ENCODE measurements at regions not wholly inside any gene's neighbourhood (a gene's known extent, or its start where the extent isn't known, plus 50 kb on each side); places are given as distances from the start of the nearest gene placed in this dataset.
"Not testable (repeated sequence)": the region's sequence is repeated elsewhere in the genome, so short reads cannot be mapped to it uniquely, and the experiment has no call there.

DNA sequence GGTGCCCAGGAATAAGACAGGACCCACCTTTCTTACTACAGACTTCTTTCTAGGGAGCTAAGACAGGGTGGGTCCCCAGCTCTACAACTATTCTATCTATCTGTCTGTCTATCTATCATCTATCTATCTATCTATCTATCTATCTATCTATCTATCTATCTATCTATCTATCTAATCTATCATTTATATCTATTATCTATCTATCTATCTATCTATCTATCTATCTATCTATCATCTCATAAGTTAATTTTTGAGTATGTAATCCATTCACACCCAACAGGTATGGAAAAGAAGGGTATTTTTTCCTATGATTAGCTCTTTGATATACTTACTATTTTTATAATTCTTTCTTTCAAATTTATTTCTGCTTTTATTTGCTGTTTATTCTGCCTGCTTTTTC is 55.9 kb downstream of the BAMBI start:
- no peak for DNase-seq

DNA sequence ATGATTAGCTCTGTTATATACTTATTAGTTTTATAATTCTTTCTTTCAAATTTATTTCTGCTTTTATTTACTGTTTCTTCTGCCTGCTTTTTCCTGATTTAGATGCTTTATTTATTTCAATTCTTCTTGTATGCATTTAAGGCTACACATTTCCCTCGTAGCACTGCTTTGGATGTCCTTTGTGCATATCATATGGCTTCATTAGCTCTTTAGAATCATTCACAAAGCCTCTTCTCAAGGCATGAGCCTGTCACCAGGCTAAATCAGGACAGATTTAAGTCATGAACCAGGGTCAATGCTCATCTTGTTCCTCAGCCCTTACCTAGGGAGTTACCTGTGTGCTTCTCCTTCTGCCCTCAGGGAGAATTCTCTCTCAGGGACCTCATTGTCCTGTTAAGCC is 56.3 kb downstream of the BAMBI start:
- no peak for DNase-seq

DNA sequence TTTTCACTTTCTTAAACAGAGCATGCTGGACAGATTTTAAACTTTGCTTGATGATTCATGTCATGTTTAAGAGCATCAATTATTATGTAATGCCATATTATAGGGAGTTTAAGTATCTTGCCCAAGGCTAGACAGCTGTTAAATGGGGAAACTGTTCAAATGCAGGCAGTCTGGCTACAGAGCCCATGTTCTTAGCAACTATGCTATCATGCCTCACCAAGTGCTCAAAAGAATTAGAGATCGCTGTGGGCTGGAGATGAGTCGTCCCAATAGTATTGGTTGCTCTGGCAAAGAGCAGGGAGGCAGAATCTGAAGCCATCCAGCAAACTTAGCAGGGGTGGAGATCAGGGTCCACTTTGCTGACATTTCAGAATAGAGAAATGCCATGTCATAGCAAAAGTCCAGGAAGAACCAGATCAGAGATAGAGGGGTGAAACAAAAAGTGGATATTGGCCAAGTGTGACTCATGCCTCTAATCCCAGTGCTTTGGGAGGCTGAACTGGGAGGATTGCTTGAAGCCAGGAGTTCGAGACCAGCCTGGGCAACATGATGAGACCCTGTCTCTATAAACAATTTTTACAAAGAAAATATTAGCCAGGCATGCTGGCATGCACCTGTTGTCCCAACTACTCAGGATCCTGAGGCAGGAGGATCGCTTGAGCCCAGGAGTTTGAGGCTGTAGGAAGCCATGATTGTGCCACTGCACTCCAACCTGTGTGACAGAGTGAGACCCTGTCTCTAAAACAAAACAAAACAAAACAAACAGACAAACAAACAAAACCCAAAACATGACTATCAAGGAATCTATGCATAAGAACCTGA is 57.8 kb downstream of the BAMBI start:
- no peak for DNase-seq

DNA sequence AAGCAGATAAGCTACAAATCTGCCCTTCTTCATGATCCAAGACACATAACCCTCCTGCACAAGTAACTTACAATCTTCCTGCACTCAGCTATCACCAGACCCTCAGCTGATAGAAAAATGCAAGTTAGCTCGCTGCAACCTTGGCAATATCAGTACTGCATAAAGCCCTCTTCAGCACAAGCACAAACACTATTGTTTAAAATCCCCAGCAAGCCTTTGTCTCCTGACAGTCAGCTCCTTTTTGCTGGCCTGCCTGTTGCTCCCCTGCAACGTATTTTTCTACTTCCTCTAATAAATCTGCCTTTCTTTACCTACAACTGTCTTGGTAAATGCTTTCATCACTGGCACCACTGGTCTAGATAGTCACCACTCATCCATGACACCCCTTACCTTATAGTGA is 59.8 kb downstream of the BAMBI start:
- DNase-seq: no peak

DNA sequence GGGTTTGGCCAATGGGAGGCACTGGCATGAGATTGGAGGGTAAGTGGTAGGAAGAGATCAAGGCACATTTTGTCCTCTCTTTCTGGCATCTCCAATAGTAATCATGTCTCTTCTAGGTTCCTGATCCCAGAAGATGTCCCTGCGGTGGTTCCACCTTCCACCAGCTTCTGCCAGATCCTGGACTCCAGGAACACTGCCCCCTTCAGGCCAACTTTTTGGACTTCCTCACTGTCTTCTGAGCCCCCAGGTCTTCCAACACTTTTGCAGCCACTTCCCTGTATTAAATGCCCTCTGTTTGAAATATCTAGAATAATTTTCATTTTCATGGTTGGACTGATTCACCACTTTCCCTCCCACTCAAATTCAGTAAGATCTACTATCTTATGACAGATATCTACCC is 60.9 kb downstream of the BAMBI start:
- no peak for DNase-seq

DNA sequence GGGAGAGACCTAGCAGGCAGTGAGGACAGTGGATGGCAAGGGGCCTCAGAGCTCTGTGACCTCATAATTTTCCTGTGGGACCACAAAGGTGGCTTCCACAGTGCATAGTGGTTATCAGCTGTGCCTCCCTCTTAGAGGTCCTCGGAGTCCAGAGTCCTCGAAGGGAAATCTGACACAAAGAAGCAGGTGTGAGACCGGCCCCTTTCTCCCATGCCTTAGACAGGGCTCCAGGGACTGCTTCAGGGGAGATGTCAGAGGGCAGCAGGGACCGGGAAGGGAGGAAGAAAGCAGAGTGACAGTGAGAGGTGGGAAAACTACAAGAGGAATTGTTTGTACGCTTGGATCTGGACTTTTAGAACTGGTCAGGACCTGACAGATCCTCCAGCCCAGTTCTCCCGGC is 66.3 kb downstream of the BAMBI start:
- no peak for DNase-seq

DNA sequence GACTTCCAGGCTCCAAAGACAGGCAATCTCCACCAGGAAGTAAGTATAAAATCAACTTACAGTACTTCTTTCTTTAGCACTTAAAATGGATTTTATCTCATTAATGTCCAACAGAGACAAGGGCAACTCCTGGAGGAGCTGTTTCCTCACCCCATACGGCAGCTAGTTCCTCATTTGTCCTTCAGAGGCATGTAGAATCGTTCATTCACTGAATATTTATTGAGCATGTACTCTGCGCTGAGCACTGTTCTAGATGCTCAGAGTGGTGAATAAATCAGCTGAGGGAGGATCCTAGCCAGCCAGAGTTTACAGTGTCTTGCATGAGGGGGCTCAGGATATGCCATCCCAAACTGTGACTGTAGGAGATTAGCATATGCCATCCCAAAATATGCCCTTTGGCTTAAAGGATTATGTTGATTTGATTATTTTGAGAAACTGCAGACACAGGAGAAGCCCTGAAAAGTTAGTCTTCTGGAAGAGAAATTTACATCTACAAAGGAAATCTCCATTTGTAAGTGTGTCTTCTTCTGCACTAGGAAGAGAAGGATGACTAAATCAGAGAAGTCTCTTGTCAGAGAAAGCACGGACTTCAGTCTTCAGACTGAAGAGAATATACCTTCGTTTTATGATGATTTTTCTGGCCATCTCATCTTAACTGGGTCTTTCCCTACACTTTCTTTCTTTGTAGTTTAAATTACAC is 66.9 kb downstream of the BAMBI start:
- DNase-seq: no peak

DNA sequence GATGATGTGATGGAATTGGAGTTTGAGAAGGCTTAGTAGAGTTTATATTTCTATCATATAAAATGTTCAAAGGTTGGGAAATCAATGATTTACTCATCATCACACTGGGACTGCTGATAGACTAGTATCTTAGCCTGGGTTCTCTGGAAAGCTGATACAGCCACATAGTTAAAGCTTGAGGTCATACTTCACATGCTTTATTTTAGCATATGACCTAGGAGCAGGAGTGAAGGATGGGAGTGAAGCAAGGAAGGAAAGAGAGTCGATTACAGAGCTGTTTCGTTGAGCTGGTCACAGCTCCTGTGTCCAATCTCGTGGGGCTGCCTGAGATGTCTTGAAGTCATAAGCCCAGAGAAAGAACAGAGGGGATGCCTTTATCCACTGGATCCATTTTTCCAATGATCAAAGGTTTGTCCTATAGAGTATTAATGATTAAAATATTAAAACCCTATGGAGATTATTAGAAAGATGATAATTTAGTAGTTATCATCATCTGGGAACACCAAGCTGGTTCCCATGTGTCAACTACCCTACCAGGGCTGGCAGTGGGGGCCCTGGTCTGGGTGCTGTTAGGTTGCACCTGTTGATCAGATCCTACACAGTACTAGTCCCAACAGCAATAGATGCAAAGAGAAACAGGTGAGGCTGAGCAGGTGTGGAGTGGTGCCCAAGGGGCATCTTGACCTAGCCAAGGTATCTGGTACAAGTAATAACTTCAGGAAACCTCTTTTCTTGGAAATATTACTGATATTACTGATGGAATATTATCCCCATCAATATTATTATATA is 77.8 kb downstream of the BAMBI start:
- DNase-seq: no peak

DNA sequence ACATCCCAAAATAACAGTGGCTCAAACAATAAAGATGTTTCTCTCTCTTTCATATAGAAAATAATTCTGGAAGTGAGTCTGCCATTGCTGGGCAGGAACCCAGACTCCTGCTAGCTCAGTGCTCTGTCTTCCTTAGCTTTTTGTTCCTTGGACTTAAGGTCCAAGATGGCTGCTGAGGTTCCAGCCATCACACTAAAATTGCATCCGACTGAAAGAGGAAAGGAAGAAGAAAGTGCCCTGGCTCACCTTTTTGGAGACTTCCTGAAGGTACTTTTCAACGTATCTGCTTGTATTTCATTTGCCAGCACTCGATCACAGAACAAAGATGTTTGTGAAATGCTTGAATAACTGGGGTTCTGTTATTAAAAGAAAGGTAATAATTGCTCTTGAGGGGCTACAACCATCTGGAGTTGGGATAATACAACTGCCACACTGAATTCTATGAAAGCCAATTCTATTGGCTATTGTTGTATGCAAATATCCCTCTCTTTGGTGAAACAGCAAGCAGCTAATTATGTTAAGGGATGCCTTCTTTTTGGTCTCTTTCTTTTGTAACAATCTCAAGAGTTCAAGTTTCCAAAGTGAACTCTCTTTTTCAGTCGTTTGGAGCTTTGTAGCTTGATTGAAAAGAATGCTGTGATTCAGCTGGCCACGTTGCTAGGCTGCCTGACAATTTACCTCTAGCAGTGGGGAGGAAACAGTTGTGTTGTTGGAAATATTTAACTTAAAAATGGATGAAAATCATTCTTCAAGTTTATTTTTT is 83.9 kb downstream of the BAMBI start:
- no peak for DNase-seq

DNA sequence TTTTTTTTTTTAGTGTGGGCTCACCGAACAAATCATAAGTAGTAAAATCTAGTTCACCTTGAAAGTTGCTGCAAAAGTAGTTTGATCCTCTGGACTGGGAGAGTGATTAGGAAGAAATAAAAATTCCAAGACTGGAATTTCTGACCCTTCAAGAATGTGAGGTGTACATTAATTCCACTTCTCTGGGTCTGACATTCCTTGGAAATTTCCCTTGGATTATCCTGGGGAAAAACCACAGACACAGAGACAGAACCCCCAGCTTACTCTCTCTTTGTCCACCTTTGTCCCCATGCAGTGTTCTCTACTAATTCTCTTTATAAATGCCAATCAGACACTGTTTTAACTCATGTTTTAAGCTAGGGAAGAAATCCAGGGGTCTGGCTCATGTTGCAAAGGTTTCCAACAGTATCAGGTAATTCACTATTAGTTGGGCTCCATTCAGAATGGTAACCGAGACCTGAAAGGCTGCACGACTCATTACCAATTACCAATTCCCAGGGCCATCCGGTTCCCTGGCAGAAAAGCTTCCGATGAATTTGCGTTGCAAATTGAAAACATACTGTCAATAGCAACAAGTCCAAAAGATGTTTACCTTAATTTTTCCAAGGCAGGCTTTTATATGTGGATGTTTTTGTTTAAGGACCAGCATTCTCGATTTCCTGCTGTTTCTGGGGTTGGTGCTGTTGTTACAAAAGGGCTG is 86.3 kb downstream of the BAMBI start:
- no peak for DNase-seq

DNA sequence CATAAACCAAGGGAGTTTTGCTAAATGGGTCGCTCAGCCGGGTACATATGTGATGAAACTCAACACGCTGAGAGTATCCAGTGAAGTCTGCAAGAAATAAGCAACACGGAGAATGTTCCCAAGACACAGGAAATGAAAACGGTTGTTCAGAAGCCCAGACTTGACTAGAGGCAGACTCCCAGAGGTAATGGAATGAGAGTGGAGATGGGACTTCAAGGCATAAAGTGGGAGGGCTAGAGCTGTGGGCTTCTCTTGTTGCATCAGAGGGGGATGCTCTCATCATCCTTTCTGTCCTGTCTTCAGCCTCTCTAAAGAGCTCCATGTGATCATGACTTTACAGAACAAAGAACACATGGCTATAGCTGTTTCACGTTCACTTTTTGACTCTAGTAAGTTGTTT is 88.3 kb downstream of the BAMBI start:
- no peak for DNase-seq

DNA sequence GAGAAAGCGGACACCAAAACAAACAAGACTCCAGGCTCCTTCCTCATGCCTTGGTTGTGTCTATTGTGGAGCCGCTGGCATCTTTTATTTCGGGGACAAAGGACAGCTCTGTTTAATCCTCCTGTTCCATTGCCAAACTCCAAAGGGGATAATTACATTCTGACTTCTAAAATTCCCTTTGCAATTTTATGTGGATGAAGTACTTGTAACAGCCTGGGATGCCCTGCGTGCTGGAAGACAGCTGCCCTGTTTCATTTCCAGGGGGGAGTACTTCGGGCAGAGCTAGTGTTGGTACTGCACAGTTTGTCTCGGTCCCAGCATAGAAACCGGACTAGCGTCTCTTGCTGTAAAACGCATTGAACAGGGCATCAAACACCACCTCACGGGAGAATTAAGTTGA is 90.9 kb downstream of the BAMBI start:
- no peak for DNase-seq

DNA sequence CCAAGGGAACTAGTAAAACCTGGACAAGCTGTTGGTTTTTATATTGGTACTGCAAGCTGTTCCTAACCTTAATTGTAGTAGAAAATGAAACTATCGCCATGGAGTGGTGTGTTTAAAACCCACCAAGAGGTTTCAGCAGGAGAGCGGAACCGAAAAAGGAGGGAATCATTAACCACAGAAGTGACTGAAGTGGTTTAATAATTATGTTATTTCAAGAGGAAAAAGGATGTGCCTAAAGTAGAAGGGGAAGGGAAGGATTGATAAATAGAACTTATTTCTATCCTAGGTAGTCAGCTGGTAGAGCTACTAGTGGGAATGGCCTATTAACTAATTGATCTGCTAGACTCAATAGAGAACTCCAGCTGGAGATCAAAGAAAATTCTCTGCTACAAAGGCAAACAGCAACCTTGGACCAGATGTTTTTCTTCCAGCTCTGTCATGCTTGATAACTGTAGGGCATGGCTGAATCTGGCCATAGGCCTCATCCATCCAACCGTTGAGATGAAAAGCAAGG is 91.8 kb downstream of the BAMBI start:
- DNase-seq: no peak

DNA sequence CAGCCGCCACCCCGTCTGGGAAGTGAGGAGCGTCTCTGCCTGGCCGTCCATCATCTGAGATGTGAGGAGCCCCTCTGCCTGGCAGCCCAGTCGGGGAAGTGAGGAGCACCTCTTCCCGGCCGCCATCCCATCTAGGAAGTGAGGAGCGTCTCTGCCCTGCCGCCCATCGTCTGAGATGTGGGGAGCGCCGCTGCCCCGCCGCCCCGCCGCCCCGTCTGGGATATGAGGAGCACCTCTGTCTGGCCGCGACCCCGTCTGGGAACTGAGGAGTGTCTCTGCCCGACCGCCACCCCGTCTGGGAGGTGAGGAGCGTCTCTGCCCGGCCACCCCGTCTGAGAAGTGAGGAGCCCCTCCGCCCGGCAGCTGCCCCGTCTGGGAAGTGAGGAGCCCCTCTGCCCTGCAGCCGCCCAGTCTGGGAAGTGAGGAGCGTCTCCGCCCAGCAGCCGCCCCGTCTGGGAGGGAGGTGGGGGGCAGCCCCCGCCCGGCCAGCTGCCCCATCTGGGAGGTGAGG is 94.3 kb downstream of the BAMBI start:
- not testable (repeated sequence) for DNase-seq

DNA sequence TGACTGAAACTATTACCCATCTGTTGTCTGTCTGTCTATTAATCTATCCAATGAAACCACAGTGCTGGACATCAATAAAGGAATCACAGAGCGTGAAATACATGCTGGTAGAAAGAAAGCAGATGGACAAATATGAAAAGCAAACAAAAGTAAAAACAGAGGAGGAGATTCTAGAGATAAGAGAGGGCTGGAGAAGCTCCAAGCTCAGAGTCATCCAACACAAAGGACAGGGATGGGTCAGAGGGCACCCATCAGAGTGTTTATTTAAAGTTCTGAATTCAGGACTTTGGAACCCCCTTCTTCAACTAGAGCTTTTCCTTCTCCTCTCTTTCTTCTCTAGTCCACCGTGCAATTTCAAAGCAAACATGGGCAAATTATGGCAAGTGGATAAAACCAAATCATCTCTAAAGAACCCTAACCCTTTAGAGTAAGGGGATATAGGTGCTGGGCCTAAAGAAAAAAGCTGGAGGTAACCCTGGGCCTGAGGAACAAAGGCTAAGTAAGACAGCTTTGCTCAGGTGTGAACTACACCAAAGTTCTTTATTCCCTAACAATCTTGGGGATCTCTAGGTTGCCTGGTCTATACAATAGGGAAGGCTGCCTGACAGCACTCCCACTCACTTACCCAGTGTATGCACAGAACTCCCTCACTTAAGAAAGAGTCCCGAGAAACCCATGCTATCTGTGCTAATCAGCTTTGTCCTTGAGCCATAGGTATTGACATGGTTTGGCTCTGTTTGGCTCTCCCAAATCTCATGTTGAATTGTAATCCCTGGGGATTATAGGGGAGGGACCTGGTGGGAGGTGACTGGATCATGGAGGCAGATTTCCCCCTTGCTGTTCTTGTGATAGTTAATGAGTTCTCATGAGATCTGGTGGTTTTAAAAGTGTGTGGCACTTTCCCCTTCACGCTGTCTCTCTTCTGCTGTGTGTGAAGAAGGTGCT is 97.0 kb downstream of the BAMBI start:
- no peak for DNase-seq

DNA sequence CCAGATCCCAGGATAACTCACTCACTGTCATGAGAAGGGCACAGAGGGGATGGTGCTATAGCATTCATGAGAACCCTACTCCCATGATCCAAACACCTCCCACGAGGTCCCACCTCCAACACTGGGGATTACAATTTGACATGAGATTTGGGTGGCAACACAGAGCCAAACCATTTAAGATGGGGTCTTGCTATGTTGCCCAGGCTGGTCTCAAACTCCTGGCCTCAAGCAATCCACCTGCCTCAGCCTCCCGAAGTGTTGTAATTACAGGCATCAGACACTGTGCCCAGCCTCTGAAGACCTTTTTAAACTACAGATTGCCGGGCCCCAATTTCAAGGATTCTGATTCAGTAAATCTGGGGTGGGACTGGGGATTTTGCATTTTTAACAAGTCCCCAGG is 98.5 kb downstream of the BAMBI start:
- no peak for DNase-seq

DNA sequence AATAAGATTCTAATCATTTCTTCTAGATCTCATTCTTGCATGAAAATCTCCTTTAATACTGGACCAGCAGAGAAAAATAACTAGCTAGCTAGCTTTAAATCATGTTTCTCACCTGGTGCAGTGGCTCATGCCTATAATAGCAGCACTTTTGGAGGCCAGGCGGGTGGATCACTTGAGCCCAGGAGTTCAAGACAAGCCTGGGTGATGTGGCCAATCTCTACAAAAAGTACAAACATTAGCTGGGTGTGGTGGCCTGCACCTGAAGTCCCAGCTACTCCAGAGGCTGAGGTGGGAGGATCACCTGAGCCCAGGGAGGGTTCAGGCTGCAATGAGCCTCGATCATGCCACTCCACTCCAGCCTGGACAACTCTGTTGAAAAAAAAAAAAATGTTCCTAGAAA is 99.2 kb downstream of the BAMBI start:
- no peak for DNase-seq

DNA sequence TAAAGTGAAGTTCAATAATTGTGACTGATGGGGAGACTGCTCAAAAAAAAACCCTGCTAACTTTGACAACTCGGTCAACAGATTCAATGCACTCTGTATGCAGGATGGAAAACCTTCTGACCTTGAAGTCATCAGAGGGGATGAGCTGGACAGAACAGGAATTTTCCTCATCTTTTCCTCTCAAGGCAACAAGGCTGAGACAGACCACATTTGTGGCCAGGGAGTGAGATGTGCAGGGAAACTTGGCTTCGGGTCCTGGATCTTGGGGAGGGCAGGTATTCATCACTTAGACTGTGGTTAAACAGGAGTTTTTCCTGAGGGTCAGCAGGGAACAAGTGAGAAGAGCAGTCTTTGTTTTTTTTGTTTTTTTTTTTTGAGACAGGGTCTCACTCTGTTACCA is 100.6 kb downstream of the BAMBI start:
- no peak for DNase-seq

DNA sequence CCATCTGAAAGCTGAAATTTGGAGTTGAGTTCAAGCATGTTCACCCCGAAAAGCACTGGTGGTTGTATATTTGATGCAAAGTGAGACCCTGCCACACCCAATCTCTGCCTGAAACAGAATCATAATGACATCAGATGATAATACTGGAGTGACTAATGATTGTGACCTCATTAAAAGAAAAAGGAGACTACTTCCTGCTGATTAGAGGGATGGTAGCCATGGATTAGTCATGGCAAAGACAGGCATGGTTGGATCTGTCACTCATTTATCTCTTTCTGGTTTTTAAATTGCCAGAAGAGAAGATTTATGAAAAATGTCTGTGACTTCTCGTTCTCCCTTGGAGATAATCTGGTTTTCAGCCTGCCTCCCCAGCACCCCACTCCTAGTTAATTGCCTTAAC is 101.2 kb downstream of the BAMBI start:
- no peak for DNase-seq

DNA sequence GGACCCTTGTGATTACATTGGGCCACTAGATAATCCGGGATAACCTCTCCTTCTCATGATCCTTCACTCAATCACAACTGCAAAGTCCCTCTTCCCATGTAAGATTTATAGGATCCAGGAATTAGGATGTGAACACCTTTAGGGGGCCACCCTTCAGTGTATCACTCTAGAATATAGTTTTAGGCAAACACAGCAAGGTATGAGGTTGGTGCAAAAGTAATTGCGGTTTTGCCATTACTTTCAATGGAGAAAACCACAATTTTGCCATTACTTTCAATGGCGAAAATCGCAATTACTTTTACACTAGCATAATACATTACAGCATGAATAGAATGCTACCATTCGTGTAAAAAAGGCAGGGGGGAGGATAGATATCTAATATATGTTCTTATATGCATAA is 104.0 kb downstream of the BAMBI start:
- DNase-seq: no peak

DNA sequence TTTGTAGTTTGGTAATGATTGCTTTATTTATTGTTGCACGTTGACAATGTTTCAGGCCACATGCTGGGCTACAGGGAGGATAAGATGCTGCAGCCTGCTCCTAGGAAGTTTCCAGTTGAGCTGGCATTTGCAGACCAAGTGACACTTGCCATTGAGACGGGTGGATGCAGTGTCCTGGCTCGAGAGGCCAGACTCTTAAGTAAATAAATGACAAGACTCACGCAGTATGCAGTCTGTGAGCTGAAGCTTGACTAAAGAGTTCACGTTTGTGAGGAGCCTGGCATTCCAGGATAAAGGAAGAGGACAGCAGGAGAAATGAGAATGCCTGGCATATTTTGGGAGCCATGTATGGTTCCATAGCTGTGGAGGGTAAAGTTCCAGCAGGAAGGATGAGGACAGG is 105.8 kb downstream of the BAMBI start:
- no peak for DNase-seq
